ENCODE measurements at regions not wholly inside any gene's neighbourhood (a gene's known extent, or its start where the extent isn't known, plus 50 kb on each side); places are given as distances from the start of the nearest gene placed in this dataset.

DNA sequence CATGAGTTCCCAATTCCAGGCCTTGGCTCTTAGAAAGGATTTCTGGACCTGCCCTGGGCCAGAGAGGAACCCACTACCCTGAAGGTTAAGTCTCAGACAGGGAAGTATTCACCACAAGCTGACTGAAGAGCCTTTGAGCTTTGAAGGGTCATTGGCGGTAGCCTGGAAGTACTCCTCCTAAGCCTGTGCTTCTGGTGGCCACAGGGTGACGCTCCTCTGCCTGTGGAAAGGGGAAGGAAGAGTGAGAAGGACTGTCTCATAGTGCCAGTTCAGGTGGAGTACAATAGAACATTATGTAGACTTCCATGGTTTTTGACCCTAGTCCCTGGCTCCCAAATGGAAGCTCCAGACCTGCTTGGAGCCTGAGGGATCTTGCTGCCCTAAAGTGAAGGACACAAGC lies 1233.2 kb upstream of the CDH6 start:
- no peaks in the 10 kb centered on the region for H4K20me1 ChIP-seq (ENCODE audit: control insufficient read depth, extremely low read depth, insufficient read depth, low read length)
- H3K9me3 ChIP-seq (ENCODE audit: control insufficient read depth, insufficient read depth, low read depth, low read length), result no peaks in the 10 kb centered on the region
- no peaks in the 10 kb centered on the region for H3K27me3 ChIP-seq (ENCODE audit: control insufficient read depth, insufficient read depth, low read length)
- DNase-seq (ENCODE audit: low read depth in 2 of 2), result no peak
- H3K4me2 ChIP-seq (ENCODE audit: extremely low read depth, insufficient read depth, low read length), result no peak overlapping the region
- H3K27ac ChIP-seq (ENCODE audit: insufficient read depth, low read length), result no peak overlapping the region
- no peaks in the 10 kb centered on the region for H3K36me3 ChIP-seq (ENCODE audit: control insufficient read depth, insufficient read depth, low read length)
- H3K9ac ChIP-seq (ENCODE audit: insufficient read depth, low read length), result no peak overlapping the region
- no peaks in the 10 kb centered on the region for H3K4me1 ChIP-seq (ENCODE audit: control insufficient read depth, extremely low read depth, insufficient read depth, low read length)
- TF ChIP-seq EZH2 (IDR thresholded peaks at IDR 0.05; ENCODE audit: low read length, missing control alignments), result no peak
- TF ChIP-seq, protein P1, sequence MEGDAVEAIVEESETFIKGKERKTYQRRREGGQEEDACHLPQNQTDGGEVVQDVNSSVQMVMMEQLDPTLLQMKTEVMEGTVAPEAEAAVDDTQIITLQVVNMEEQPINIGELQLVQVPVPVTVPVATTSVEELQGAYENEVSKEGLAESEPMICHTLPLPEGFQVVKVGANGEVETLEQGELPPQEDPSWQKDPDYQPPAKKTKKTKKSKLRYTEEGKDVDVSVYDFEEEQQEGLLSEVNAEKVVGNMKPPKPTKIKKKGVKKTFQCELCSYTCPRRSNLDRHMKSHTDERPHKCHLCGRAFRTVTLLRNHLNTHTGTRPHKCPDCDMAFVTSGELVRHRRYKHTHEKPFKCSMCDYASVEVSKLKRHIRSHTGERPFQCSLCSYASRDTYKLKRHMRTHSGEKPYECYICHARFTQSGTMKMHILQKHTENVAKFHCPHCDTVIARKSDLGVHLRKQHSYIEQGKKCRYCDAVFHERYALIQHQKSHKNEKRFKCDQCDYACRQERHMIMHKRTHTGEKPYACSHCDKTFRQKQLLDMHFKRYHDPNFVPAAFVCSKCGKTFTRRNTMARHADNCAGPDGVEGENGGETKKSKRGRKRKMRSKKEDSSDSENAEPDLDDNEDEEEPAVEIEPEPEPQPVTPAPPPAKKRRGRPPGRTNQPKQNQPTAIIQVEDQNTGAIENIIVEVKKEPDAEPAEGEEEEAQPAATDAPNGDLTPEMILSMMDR (conservative IDR thresholded peaks at IDR 0.05 in 1 of 2, IDR thresholded peaks at IDR 0.05 in 1 of 2; ENCODE audit: low read depth in 1 of 2, low read length in 2 of 2), result no peak
- H3K79me2 ChIP-seq (ENCODE audit: control insufficient read depth, insufficient read depth, low read length), result no peaks in the 10 kb centered on the region
- H2AFZ ChIP-seq (ENCODE audit: low read length), result no peak overlapping the region
- H3K4me3 ChIP-seq (replicated peaks in 1 of 4; ENCODE audit: control extremely low read depth in 1 of 4, insufficient read depth in 1 of 4, low read depth in 3 of 4, low read length in 4 of 4), result no peak overlapping the region

DNA sequence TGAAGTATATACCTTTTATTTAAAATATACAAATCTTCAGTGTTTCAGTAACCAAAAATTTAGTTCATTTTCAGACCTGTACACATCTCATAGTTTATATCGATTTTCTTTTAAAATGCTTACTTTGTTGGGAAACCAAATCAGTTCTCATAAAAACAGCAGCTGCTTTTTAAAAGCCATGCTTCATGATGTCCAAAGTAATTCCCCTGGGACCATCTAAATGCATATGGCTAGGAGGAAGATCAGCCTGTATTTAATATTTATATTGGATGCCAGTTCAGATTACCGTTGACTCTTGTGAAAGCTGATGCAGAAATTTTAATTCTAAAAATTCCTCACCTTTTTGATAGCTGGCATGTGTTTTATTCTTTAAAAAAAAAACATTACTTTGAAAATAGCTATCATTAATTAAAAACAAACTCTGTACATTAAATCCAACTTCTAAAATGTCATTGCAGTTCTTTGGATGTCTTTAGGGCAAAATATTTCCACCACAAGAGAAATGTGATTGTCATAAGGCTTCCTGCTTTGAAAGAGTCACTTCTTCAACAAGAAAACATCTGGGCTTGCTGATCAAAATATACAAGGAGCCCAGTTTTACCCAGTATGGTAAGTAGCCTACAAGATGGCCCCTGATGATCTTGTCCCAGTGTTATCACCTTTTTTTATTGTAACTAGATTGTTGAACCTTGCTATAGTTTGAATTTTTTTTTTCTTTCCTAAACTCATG lies 1242.9 kb upstream of the CDH6 start:
- no peak overlapping the region for H3K4me3 ChIP-seq (replicated peaks in 1 of 4; ENCODE audit: control extremely low read depth in 1 of 4, insufficient read depth in 1 of 4, low read depth in 3 of 4, low read length in 4 of 4)
- no peak overlapping the region for H2AFZ ChIP-seq (ENCODE audit: low read length)
- TF ChIP-seq, protein P1 (conservative IDR thresholded peaks at IDR 0.05 in 1 of 2, IDR thresholded peaks at IDR 0.05 in 1 of 2; ENCODE audit: low read depth in 1 of 2, low read length in 2 of 2), result no peak
- no peak for TF ChIP-seq EZH2 (IDR thresholded peaks at IDR 0.05; ENCODE audit: low read length, missing control alignments)
- no peak overlapping the region for H3K4me2 ChIP-seq (ENCODE audit: extremely low read depth, insufficient read depth, low read length)
- DNase-seq (ENCODE audit: low read depth in 2 of 2), result no peak
- H3K9me3 ChIP-seq (ENCODE audit: control insufficient read depth, insufficient read depth, low read depth, low read length), result no peaks in the 10 kb centered on the region
- H4K20me1 ChIP-seq (ENCODE audit: control insufficient read depth, extremely low read depth, insufficient read depth, low read length), result no peaks in the 10 kb centered on the region
- no peaks in the 10 kb centered on the region for H3K4me1 ChIP-seq (ENCODE audit: control insufficient read depth, extremely low read depth, insufficient read depth, low read length)
- H3K27ac ChIP-seq (ENCODE audit: insufficient read depth, low read length), result no peak overlapping the region
- H3K9ac ChIP-seq (ENCODE audit: insufficient read depth, low read length), result no peak overlapping the region
- H3K36me3 ChIP-seq (ENCODE audit: control insufficient read depth, insufficient read depth, low read length), result no peaks in the 10 kb centered on the region
- no peaks in the 10 kb centered on the region for H3K79me2 ChIP-seq (ENCODE audit: control insufficient read depth, insufficient read depth, low read length)
- H3K27me3 ChIP-seq (ENCODE audit: control insufficient read depth, insufficient read depth, low read length), result no peaks in the 10 kb centered on the region

DNA sequence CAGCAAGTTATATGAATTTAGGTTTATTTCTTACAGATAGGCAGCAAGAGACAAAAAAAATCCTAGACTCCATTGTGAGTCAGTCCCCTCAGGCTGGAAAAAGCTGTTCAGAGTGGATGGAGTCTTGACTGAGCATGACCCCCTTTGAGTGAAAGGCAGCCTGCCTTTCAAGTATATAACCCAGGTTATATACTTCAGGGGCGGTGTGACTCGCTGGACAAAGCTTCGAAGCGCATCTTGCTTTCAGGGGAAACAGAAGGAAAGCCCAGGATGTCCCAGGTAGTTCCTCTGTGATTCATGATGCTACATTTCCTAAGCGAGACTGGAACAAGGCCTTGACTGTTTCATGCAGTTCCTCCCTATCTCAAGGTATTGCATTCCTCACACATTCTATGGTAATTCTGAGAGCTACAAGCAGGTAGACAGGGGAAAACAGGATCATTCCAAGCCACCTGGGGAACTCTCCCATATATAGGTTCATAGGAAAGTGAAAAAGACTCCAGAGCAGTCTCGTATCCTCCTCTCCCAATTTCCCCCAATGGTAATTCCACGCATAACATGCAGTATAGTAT lies 1244.1 kb upstream of the CDH6 start:
- TF ChIP-seq, protein P1 (conservative IDR thresholded peaks at IDR 0.05 in 1 of 2, IDR thresholded peaks at IDR 0.05 in 1 of 2; ENCODE audit: low read depth in 1 of 2, low read length in 2 of 2), result no peak
- TF ChIP-seq EZH2 (IDR thresholded peaks at IDR 0.05; ENCODE audit: low read length, missing control alignments), result no peak

More for the DNA sequence above, 1244.1 kb upstream of the CDH6 start:
- Histone ChIP-seq H3K9me3 (ENCODE audit: control insufficient read depth, insufficient read depth, low read depth, low read length) (no peaks in the 10 kb centered on the region), H3K27me3 (ENCODE audit: control insufficient read depth, insufficient read depth, low read length) (no peaks in the 10 kb centered on the region), H3K4me2 (ENCODE audit: extremely low read depth, insufficient read depth, low read length) (no peak overlapping the region), H4K20me1 (ENCODE audit: control insufficient read depth, extremely low read depth, insufficient read depth, low read length) (no peaks in the 10 kb centered on the region), H3K27ac (ENCODE audit: insufficient read depth, low read length) (no peak overlapping the region), H3K4me3 (replicated peaks in 1 of 4; ENCODE audit: control extremely low read depth in 1 of 4, insufficient read depth in 1 of 4, low read depth in 3 of 4, low read length in 4 of 4) (no peak overlapping the region), H3K4me1 (ENCODE audit: control insufficient read depth, extremely low read depth, insufficient read depth, low read length) (no peaks in the 10 kb centered on the region), H2AFZ (ENCODE audit: low read length) (no peak overlapping the region), H3K9ac (ENCODE audit: insufficient read depth, low read length) (no peak overlapping the region), H3K36me3 (ENCODE audit: control insufficient read depth, insufficient read depth, low read length) (no peaks in the 10 kb centered on the region), H3K79me2 (ENCODE audit: control insufficient read depth, insufficient read depth, low read length) (no peaks in the 10 kb centered on the region)
- DNase-seq (ENCODE audit: low read depth in 2 of 2), result no peak

All from fibroblast of lung (primary cell).